ENCODE measurements at regions not wholly inside any gene's neighbourhood (a gene's known extent, or its start where the extent isn't known, plus 50 kb on each side); places are given as distances from the start of the nearest gene placed in this dataset.
A peak's percentile ranks its signal among the peaks of the same experiment; 100 is the strongest.

DNA sequence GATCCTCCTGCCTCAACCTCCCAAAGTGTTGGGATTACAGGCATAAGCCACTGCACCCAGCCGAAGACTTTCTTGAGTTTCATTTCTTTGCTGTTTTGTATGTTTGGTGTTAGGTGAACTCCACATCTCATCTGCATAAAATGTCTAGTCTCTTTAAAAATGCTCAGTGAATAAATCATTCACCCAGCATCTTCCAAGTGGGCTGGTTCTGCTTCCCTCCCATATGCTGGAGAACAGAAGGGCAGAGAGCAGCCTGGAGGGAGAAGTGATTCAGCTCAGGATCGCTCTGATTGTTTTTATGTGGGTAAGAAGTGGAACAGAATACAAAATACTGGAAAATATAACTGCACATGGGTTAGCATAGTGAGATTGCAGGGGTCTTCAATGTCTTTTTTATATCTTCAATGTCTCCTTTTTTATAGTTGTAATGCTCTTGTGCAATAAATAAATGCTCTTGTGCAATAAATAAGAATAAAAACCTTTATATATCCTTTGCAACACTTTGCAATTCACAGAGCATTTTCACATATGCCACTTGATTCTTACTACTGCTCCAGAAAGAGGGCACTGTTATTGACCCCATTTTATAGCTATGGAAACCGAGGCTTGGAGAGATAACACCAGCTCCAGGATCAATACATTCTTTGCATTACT, 253.0 kb upstream of the NCKAP5 start:
- Histone ChIP-seq H4K20me1 (ENCODE audit: insufficient read depth, low read length) (no peaks in the 10 kb centered on the region), H2AK5ac (ENCODE audit: low read depth, low read length) (peak overlapping the region; percentile 98), H3K36me3 (ENCODE audit: control insufficient read depth, insufficient read depth, low read length) (no peaks in the 10 kb centered on the region), H2BK120ac (ENCODE audit: low read depth, low read length) (peak overlapping the region; percentile 100), H2AK9ac (replicated peaks; ENCODE audit: low read depth, low read length, poor library complexity) (no peak overlapping the region), H3K27me3 (ENCODE audit: control insufficient read depth, insufficient read depth, low read length) (no peaks in the 10 kb centered on the region), H2AFZ (replicated peaks; ENCODE audit: low read length, poor library complexity) (no peak overlapping the region), H2BK20ac (ENCODE audit: low read depth, low read length) (peak overlapping the region; percentile 95), H3K9me1 (ENCODE audit: insufficient read depth, low read length) (peaks cover 20% of the 10 kb centered on the region), H3K9ac (ENCODE audit: low read depth, low read length) (peak overlapping the region; percentile 45; the same call in 1 of the 2 replicates), H4K91ac (ENCODE audit: insufficient read depth, low read depth, low read length) (peak overlapping the region; percentile 96), H3K27ac (ENCODE audit: insufficient read depth, low read length) (peak overlapping the region; percentile 64), H3K23ac (ENCODE audit: low read depth, low read length) (peak overlapping the region; percentile 63; the same call in 1 of the 2 replicates), H4K5ac (ENCODE audit: low read depth, low read length) (peak overlapping the region; percentile 96; the same call in 1 of the 2 replicates), H3K79me1 (ENCODE audit: low read depth in 1 of 2, low read length in 2 of 2) (peaks cover 0 to 24% of the 10 kb centered on the region in 2 experiments; a peak in 2 of 4 replicates), H3K56ac (ENCODE audit: extremely low read depth, insufficient read depth, low read length) (peak overlapping the region; percentile 40), H2BK5ac (ENCODE audit: low read depth, low read length, poor library complexity, severe bottlenecking) (peak overlapping the region; percentile 84), H2BK15ac (ENCODE audit: low read depth, low read length) (peak overlapping the region; percentile 99; the same call in 2 of the 3 replicates), H3K4me1 (ENCODE audit: control insufficient read depth, insufficient read depth, low read length) (peaks cover 16% of the 10 kb centered on the region), H3K4me3 (ENCODE audit: insufficient read depth, low read depth, low read length) (no peak overlapping the region), H3K14ac (replicated peaks; ENCODE audit: low read depth, low read length) (peak overlapping the region; percentile 94), H4K8ac (ENCODE audit: low read depth in 2 of 2, low read length in 2 of 2) (peak overlapping the region; percentile 23 to 92), H3K18ac (ENCODE audit: low read depth, low read length) (peak overlapping the region; percentile 98; the same call in 1 of the 2 replicates), H3K9me3 (ENCODE audit: control insufficient read depth, insufficient read depth, low read length) (no peaks in the 10 kb centered on the region), H3K4me2 (ENCODE audit: low read depth, low read length) (no peak overlapping the region), H3K4ac (ENCODE audit: low read depth, low read length) (peak overlapping the region; percentile 98)
- ChIA-PET CTCF (no interaction called here), POLR2A (ENCODE audit: unreplicated experiment) (no interaction called here)
- ATAC-seq (ENCODE audit: low read depth): peak; percentile 68
- dilution Hi-C loops (cut with HindIII; ENCODE audit: low sequenced_read_pairs, unreplicated experiment) (no loop called here), in situ Hi-C loops (cut with MboI; ENCODE audit: low sequenced_read_pairs) (no loop called here), intact Hi-C loops (cut with micrococcal nuclease) (no loop called here)
- no CpG with 5 or more reads among the region's 3 CpGs for WGBS, 2 experiments (ENCODE audit: extremely low coverage in 2 of 2, insufficient read length in 1 of 2)
- peak; percentile 84 for DNase-seq
- peak; percentile 89 for TF ChIP-seq CEBPB (IDR thresholded peaks at IDR 0.05; ENCODE audit: low read depth, low read length)
- no peak for TF ChIP-seq NFE2L2 (IDR thresholded peaks at IDR 0.05; ENCODE audit: low read depth, low read length)
- BruUV-seq (replicated peaks): no TSS peak
